ENCODE measurements at regions not wholly inside any gene's neighbourhood (a gene's known extent, or its start where the extent isn't known, plus 50 kb on each side); places are given as distances from the start of the nearest gene placed in this dataset.

- WGBS (ENCODE audit: insufficient coverage, insufficient replicate concordance, low lambda C conversion rate, missing lambda C conversion rate): 75% methylated on average over 5 of the region's 5 CpGs
- POLR2A ChIA-PET: no interaction called here
- Histone ChIP-seq H2AFZ (ENCODE audit: control insufficient read depth, low read depth, low read length) (no peak overlapping the region), H4K20me1 (ENCODE audit: control insufficient read depth, insufficient read depth) (no peaks in the 10 kb centered on the region), H3K9me3 (replicated peaks; ENCODE audit: control insufficient read depth, insufficient read depth, low read length) (no peaks in the 10 kb centered on the region), H3K4me1 (ENCODE audit: control insufficient read depth, insufficient read depth, low read length) (no peaks in the 10 kb centered on the region), H3K36me3 (ENCODE audit: control insufficient read depth in 2 of 2, insufficient read depth in 2 of 2, low read length in 1 of 2) (no peaks in the 10 kb centered on the region), H3K79me2 (ENCODE audit: control insufficient read depth, insufficient read depth, low read length) (no peaks in the 10 kb centered on the region), H3K4me3 (no peak overlapping the region), H3K4me2 (ENCODE audit: control insufficient read depth, insufficient read depth) (no peak overlapping the region), H3K9ac (ENCODE audit: control insufficient read depth, insufficient read depth, low read length) (no peak overlapping the region), H3K27me3 (replicated peaks in 1 of 2; ENCODE audit: control insufficient read depth in 2 of 2, insufficient read depth in 2 of 2, low read length in 1 of 2) (no peaks in the 10 kb centered on the region), H3K27ac (ENCODE audit: control insufficient read depth, insufficient read depth) (no peak overlapping the region)
- no peak for DNase-seq (ENCODE audit: low read depth, low spot score)
- in situ Hi-C loops (cut with MboI) (no loop called here), intact Hi-C loops (cut with micrococcal nuclease; ENCODE audit: unreplicated experiment) (no loop called here)
- no TSS peak for BruUV-seq (replicated peaks)
- no peak for FAIRE-seq
- RAD21 ChIA-PET (ENCODE audit: unreplicated experiment): no interaction called here
- no peak for ATAC-seq
- TF ChIP-seq BCL11A (IDR thresholded peaks at IDR 0.05; ENCODE audit: low read depth, low read length) (no peak), E2F8 (IDR thresholded peaks at IDR 0.05; ENCODE audit: low read depth, partially characterized antibody) (no peak), SREBF2 (IDR thresholded peaks at IDR 0.05; ENCODE audit: low read length) (no peak), STAT3 (IDR thresholded peaks at IDR 0.05; ENCODE audit: low read depth, low read length) (no peak), PAX8 (IDR thresholded peaks at IDR 0.05) (no peak), ASH2L (IDR thresholded peaks at IDR 0.05; ENCODE audit: borderline replicate concordance, low read depth) (no peak), NR2C1 (IDR thresholded peaks at IDR 0.05) (no peak), POLR2A (IDR thresholded peaks at IDR 0.05; ENCODE audit: low read depth, low read length) (no peak), TCF12 (IDR thresholded peaks at IDR 0.05; ENCODE audit: low read depth, low read length) (no peak), ZNF384 (IDR thresholded peaks at IDR 0.05; ENCODE audit: borderline replicate concordance, low read depth, low read length) (no peak), FOXM1 (IDR thresholded peaks at IDR 0.05; ENCODE audit: low read depth, low read length) (no peak), ETV6 (conservative IDR thresholded peaks at IDR 0.05 in 1 of 2, IDR thresholded peaks at IDR 0.05 in 1 of 2; ENCODE audit: borderline replicate concordance in 1 of 2, low read depth in 1 of 2) (no peak), IKZF2 (IDR thresholded peaks at IDR 0.05) (no peak), SREBF1 (IDR thresholded peaks at IDR 0.05; ENCODE audit: low read length) (no peak), ZBED1 (IDR thresholded peaks at IDR 0.05; ENCODE audit: borderline replicate concordance) (no peak), FOXK2 (IDR thresholded peaks at IDR 0.05) (no peak)
- SMC1A ChIA-PET (ENCODE audit: uncharacterized antibody, unreplicated experiment): interaction anchor here (1.4 to 4.1 kb wide), 4 partner anchors 9 to 47 kb away, joined by 3 to 19 read pairs (median 4); no protein-coding TSS in a partner anchor
- CTCF ChIA-PET: no interaction called here
Observed at GRCh38 chr1:111565968-111566367, 53.6 kb upstream of the RAP1A start.

All from GM12878 (cell line).